NCI-H1048 (cell line): ENCODE measurements at regions not wholly inside any gene's neighbourhood (a gene's known extent, or its start where the extent isn't known, plus 50 kb on each side); places are given as distances from the start of the nearest gene placed in this dataset.

ENCODE experiments used
- DNase-seq: peaks from one replicate; lab custom pipeline; 2025; lab: John Stamatoyannopoulos, UW

DNA sequence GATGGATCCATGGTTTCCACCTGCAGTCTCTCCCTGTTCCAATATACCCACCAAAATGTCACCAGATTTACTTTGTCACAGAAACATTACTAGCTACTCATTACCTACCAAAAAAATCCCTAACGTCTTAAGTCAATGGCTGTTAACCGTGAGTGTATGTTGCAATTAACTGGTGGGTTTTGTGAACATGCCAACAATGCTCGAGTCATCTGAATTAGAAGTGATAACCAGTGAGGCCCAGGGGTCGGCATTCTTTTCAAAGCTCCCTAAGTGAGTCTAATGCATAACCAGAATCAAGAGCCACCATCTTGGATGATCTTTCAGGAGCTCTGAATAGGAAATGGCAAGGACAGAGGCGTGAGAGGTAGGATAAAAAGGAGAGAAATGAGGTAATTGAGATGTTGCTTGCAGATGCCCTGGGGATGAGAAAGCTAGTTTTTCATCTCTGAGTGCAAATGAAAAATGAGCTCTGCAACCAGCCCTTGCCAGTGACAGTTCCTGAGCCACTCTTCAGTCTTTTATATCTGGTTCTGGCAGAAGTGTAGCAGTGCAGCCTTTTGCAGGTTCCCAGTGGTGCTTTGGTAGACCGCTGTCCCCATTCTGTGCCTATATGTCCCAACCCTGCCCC lies 130.0 kb upstream of the RND3 start:
- DNase-seq: no peak

DNA sequence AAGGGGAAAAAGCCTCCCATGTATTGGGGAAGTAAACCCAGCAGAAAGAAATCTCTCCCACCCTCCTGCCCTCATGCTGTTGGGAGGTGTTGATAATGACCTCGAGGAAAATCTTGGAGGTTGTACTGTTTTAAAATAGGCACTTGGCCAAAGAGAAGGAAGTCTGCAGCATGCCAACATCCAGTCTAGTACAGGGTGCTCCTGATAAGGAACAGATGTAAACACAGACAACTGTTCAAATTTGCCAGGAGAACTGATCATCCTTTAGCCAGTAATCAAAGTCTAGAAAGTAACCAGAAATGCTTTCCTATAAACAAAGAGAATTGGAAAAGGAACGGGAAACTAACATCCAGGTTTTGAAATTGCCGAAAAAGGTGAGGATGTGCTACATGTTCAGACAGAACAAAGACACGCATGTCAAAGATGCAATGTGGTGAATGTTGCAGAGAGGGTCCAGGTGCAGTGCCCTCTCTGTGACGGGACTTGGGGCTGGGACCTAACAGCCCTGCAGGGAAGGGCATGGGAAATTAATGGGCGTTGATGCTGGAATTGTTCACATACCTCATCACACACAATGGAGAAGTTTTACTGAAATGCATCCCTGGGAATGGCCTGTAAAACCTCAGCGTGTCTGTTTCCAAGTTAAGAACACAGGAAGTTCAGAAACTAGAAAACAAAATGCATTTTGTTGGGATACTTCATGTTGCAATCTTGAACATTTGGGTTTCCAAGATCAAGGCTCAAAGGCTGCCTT lies 125.7 kb upstream of the RND3 start:
- no peak for DNase-seq

DNA sequence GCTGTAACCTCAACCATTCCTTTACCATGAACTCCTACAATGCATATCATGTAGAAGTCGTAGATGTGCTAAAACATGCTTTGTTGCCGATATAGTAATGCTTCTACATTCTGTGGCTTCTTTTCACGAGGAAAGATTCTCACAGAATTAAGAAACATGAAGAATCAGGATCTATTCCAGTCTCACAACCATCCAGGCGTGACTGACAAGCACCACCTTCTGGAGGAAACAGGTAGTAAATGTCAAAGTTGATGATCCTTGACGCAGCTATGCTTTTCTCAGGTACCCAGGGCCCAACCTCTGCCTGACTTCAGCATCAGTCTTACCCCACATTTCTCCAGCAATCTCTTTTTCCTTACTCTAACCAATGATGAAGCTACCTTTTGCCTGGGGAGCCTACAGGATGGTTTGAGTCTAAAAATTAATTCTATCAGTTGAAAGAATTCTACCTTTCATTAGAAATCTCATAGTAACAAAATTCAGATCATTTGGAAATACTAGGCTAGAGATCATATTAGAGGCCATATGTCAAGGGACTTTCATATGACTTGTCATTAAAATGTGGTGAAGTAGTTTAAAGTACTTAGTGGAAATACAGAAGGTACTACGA lies 123.3 kb upstream of the RND3 start:
- DNase-seq: no peak

DNA sequence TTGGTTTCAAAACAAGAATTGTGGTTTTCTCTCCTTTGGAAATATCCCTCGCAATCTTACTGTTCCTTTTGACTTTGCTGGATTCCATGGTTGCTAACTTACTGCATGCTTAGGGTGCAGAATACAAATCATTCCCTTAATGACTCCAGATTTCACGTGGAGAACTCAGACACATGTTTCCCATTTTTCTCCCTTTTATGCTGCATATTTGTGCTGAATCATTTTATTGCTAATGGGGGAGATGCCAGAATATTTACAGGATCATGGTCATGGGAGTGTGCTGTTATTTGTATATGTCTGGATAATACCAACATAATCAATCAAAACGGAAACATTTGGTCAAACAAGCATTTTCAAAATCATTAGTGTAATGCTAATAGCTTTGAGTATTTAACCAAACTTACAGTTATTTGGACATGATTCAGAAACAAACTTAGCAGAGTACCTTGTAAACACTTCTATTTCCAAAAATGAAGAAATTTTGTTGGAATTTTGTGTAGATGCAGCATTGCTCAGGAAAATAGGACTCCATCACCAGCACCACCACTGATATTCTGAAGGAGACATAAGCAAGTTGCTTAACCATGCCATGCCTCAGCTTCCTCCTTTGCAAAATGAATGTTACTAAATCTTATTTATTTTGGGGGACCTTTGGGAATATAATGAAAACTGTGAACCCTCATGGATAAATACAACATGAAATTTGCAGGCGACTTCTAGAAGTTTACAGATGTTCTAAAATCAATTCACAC lies 122.5 kb upstream of the RND3 start:
- DNase-seq: no peak

DNA sequence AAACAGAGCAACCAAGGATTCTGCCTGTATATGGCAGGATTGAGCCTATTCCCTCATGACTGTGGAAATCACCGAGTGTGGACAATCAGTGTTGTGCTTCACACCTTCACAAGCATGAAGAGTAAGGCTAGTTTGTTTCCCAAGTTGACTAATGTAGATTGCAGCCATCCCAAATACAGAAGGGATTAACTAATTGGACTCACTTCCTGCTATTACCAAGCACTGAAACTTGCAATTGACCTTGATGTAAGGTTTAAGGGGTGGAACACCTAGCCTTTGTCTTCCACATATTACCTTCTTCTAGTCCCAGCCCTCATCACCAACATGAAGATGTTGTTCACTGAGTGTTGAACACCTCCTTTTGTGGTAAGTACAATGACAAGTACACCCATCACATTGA lies 120.9 kb upstream of the RND3 start:
- no peak for DNase-seq

DNA sequence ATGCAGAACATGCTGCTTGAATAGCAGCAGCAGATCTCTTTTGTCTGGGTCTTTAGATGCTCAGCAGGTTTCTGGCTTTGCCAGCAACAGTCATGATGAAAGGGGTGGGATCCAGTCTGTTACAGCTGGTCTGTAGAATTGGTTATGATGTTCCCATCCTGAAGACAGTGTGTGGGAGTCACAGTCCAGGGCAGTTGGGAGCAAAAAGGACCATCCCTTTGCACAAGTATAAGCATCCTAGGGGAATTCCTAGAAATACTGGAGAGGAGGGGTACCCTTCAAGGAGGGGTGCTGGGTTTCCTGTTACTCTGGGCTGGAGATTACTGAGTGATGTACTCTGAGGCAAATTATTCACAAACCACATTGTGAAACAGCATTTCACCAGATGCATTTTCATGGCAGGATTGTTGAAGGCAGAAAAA lies 119.9 kb upstream of the RND3 start:
- no peak for DNase-seq

DNA sequence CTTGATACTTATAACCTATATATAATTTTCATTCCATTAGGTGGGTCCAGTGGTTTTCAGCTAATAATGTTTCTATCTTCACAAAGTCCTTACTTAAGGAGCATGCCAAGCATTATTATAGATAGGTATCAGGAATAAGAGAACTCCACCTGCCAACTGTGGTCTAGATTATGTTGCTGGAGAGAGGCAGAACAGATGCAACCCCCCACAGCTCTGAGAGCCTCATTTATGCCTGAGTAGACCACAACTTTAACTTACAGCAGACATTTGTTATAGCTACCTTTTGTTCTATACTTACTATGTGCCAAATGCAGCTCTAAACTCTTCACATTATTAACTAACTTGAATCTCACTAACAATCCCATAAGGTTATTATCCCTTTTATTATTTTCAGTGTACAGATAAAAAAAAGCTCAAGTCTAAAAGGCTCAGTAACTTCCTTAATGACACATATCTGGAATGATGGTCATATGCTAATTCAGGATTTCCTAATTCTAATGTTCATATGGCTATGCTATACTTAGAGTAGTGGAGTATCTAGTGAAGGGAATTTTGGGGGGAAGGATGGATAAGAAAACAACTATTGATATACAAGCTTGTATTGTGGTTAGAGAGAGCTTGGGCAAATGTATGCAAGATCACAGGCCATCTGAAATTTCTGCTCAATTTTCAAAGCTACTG lies 119.1 kb upstream of the RND3 start:
- DNase-seq: no peak

DNA sequence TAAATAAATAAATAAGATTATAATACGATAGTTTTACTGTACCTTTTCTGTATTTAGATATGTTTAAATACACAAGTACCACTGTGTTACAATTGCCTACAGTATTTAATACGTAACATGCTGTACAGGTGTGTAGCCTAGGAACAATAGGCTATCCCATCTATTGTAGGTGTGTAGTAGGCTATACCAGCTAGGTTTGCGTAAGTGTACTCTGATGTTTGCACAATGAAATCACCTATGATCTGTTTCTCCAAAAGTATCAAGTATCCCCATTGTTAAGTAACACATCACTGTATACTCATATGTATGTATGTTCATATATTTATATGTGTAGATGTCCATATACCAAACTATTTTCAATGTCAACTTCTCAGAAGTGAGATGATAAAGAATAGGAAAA lies 118.2 kb upstream of the RND3 start:
- no peak for DNase-seq

DNA sequence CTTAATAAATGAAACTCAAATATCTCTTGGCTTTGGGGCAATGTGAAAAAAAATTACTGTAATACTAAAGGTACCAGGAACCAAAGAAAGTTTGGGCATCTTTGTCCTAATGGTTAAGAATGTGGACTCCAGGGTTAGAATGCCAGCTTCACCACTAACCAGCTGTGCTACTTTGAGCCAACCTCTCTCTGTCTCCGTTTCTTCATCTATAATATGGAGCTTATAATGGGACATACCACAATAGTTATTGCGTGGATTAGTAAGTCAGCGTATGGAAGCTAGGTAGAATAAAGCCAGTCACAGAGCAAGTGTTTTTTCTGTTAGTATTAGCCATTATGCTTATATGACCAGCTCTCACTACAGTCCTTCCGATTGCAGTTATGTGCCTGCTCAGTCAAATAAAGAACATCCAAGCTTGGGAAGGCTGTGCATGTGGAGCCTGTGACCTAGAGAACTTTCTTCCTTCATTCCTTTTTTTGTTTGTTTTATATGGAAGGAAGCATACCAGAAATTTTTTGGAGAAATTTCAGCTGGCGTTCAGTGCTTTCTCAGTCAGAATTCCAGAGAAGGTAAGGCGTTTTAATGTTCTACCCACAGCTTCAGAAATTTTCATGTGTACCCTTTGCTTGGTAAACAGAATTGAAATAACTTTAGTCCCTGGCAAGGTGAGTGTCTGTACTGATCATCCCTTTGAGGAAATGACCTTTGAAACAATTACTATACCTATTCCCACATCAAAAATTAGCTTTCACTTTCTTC lies 114.0 kb upstream of the RND3 start:
- DNase-seq: no peak

DNA sequence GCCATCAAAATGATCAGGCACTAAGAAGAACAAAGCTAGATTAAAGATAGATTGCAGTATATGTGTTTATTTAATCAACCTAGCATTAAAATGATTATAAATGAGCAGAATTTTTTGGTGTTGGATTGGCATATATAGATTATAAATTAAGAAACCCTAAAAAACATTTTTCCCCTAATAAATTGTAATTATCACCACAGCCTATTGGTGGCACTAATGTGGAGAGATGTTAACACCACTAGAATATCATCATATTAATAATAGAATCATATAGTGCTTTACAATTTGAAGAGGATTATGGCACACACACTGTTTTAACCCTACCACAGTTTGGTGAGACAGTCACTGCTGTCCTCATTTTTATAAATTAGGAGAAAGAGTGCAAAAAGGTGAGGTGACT lies 112.4 kb upstream of the RND3 start:
- no peak for DNase-seq

DNA sequence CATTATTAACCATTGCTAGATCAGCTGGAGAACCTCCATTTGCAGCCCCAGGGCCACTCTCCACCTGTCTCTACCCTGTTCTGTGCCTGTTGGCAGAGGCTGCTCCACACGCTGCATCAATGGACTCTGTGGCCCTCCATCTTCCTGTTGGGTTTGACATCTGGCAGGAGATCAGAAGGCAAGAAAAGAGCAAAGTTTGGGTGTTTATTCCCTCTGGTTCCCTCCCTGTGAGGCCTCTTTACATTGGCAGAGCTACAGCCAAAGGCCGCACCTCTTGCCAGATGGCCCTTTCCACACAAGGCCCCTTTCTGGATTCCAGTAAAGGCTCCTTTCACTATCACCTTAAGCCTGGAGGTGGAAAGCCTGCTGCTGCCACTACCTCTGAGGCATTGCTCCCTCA lies 110.9 kb upstream of the RND3 start:
- DNase-seq: no peak

DNA sequence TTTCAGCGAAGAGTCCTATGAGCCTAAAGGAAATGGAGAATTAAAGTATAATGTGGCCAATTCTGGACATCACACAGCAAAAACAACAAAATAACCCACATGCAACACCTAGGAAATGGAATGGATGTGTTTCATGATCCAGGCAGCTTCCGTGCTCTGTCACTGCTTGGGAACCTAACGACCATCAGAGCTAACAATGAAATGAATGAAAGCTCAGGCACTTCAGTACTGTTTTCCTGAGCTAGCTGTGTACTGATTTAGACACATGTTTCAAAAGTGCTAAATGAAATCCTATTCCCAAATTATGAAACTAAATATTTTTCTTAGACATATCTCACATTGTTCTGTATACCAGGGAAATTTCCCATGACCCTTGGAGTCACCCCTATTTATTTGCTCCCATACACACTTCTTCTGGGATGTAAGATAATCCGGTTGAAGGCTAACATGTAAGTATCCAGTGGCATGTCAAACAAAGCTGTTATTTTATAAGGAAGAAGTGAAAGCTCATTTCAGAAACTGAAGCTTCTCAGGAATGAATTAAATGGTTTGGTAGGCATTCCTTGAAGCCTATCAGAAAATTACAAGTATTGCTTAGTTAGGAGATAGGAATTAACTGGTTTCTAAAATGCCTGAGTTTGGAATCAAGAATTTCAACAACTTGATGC lies 108.5 kb upstream of the RND3 start:
- no peak for DNase-seq

DNA sequence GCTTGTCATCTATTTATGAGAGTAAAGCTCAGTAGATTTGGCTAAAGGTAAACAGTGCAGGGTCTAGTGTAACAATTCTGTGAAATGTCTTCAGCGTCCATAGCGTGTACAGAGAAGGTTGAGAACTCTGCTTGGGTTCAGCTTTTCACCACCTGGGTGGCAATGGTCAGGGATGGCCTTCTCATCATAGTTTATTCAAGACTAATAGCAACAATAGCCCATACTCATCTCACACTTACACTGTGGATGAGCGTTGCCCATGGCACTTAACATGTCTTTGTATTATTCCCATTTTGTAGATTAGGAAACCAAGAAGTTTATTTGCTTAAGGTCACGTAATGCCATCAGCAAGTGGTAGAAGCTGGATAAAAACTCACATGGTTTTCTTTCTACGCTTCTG lies 106.8 kb upstream of the RND3 start:
- no peak for DNase-seq

DNA sequence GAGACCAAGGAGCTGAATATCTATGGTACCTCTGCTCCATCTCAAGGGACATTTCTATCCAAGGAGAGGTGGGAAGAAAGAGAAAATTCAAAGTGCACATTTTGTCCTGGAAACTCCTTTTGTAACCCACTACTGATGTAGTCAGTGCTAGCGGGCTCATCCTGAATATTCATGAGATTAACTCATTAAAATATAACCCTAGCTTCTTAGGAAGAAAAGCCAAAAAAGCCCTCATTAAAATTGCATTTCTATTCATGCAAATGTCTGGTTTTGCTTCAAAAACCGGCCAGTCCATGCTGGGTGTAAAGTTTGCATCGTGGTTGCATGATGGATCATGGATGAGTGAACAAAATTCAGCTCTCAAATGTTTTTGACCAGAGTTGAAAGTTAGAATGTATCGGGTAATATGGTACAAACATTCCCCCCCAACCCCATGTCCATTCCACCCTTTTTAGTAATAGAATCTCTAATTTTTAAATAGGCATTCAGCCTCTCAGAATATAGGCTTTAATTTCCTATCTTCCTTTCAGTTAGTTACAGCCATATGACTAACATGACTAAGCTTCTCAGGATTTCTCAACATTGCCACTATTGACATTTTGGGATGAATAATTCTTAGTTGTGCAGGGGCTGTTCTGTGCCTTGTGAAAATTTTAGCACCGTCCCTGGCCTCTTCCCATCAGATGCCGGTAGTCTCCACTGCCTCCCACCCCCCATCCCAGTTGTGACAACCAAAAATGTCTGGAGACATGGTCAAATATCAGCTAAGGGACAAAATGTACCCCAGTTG lies 104.2 kb upstream of the RND3 start:
- no peak for DNase-seq

DNA sequence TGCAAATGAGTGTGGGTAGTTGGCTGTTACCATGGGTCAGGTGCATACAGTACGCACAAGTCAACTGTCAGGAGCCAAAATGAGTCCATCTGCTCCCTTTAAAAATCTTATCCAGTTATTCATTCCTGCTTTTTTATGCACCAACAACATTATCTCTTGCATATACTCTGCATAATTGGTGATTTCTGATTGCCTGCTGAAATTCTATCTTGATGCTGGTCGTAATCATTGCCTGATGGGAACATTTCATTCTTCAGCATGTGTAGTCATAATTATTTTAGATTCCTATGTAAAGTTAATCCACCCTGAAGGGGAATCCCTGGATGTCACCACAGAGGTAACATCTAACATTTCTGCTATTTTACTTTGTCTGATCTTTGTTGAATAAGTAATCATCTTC lies 102.2 kb upstream of the RND3 start:
- no peak for DNase-seq

DNA sequence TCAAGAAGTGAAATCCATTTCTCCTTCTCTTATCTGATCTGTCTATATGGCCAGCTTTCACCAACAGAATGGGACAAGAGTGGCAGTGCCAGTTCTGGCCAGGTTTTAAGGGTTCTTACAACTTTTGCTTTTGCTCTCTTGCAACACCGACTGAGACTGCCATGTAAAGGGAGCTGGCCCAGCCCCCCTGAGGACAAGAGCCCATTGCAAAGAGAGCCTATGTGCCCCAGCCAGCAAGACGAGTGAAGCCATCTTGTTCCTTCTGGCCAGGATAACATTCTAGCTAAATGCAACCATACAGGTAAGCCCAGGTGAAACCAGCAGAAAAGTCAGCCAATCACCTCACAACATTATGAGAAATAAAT lies 101.0 kb upstream of the RND3 start:
- no peak for DNase-seq

DNA sequence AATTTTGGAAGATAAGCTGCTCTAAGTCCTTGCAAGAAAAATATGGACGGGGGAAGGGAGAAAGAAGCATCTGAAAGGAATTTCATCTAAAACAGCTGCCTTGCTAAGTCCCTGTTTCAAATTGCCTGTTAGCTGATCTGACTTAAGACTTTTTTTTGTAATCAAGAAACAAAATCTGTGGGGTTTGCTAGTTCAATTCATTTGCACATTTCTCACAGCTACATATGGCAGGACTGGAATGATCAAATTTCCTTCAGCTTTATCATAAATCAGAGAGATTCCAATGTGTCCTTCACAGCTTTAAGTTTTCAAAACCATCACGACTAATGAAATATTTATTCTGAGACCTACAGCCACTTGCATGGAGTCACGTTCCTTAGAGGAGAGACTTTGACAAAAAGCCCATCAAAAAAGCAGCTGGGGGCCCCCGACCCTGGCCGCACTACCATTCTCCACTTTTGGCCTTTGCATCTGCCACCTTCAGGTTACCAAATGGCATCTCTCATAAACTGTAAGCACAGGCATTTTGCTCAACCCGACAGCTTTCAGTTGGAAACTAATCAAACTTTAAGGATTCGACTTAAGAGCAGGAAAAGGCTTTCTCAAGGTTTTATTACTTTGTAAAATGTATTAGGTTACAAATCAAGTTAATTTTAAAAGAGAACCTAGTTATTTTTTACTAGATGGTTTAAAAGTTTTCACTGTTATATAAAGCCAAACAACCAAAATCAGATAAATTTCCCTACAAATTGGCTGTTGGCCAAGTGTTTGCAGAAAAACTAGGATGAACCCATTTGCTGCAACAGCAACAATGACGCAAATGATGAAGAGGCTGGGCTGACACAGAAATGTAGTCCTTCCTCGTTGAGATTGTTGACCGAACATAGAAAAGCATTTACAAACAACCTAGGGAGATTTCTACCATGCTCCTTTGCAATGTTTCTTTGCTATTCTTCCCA lies 100.4 kb upstream of the RND3 start:
- DNase-seq: no peak

DNA sequence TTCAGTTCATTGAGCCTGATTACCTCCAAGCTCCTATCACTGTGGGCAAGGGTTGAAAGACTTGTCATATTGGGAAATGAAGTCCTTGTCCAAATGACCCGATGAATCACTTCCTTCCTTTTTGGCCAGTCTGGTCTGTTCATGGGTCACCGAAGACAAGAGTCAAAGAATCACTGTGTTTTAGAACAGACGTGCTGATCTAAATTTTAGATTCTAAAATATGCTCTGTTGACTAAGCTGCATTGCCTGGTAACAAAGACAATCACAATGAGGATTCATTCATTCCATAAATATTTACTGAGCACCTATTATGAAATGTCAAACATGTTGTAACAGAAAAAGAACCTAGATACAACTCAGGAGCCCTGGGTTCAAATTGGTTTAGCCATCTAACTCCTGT lies 99.4 kb upstream of the RND3 start:
- no peak for DNase-seq
